HG03442 (cell line): ENCODE measurements at regions not wholly inside any gene's neighbourhood (a gene's known extent, or its start where the extent isn't known, plus 50 kb on each side); places are given as distances from the start of the nearest gene placed in this dataset.
"Not testable (repeated sequence)": the region's sequence is repeated elsewhere in the genome, so short reads cannot be mapped to it uniquely, and the experiment has no call there.

Experiments used
- ATAC-seq: cut with Tn5 transposase; IDR thresholded peaks from one replicate; pipeline ENCODE4 v1.9.1; 2021; ENCODE audit warnings: mild to moderate bottlenecking, moderate library complexity; ENCODE audit not compliant: unreplicated experiment

DNA sequence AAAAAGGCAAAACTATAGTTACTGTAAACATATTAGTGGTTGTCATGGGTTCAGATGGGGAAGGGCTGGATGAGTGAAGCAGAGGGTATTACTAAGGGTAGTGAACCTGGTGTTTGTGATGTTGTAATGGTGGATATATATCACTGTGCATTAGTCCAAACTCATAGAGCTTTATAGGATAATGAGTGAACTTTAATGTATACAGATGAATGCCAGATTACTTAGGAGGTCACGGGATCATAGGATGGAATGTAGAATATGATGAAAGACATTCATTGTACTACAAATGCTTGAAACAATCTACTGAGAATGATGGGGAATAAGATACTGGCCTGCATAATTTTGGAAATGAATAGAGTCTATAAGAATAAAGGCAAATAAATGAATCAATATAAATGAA, 226.7 kb upstream of the ZNF804A start:
- ATAC-seq: no peak

DNA sequence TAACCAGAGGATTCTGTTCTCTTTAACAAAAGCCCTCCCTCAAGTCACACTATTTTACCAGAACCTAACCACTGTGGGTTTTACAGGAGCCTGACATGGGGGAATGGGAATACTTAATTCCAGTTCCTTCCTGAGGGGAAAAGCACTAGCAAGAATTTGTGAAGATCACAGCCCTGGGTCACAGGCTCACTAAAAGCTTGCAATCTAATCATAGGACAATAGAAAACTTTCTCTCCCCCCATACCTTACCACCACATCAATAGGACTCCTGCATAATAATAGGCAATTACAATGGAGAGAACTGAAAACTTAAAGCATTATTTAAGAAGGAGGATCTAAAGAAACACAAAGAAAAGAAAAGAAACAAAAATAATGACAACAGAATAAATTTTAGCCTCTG, 225.8 kb upstream of the ZNF804A start:
- no peak for ATAC-seq

DNA sequence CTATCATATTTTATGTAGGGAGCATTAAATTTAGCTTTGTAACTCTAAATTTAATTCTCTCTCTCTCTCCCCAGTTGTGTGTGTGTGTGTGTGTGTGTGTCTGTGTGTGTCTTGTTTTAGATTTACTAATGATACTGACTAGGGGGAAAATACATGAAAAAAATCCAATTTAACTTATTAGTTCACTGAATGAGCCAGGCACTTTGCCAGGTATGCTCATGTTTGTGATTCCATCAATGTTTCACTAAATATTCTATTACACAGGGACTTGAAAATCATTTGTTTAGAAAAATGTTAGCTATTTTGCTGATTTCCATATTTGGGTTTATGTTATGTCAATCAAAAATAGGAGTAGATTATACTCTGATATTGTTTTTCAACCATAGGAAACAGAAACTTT, 203.7 kb upstream of the ZNF804A start:
- no peak for ATAC-seq

DNA sequence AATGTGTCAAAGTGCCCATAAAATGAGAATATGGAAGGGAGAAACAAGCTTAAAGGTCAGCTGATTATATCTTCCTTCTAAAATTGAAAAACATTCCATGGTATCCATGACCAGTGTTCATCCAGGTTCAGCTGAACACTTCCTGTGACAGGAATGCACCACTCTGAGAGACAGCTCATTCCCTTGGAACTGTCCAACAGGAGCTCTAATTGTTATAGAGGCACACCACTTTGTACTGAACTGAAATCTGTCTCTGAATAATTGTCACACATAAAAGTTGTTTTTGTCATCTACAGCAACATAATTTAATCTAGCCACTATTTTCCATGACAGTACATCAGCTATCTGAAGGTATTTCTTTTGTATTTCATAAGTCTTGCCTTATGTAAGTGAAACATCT, 195.9 kb upstream of the ZNF804A start:
- ATAC-seq: no peak

DNA sequence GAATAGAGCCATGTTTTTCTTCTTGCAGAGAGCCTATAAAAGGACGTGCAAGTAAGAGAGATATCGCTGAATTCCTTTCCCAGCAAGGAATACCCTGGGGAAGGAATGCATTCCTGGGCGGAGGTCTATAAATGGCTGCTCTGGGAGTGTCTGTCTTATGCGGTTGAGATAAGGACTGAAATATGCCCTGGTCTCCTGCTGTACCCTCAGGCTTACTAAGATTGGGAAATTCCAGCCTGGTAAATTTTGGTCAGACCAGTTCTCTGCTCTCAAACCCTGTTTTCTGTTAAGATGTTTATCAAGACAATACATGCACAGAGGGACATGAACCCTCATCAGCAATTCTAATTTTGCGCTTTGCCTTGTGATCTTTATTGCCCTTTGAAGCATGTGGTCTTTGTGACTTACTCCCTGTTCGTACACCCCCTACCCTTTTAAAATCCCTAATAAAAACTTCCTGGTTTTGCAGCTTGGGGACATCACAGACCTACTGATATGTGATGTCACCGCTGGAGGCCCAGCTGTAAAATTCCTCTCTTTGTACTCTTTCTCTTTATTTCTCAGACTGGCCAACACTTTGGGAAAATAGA, 191.2 kb upstream of the ZNF804A start:
- ATAC-seq: not testable (repeated sequence)

DNA sequence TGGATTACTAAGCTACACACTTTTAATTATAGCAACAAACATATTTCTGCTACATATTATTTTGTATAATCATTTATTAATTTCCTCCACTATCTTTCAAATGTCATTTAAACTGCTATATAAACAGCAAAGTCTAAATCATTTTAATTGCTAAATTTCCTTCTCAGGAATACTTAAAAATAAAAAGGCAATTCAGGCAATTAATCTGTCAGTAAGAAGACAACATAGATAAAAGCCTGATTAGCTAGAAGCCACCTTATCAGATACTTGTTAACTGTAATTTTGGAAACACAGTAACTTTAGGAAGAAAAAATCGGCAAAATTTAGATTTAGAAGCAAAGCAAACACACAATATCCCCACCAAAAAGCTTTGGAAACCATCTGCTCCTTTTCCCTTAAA, 188.2 kb upstream of the ZNF804A start:
- no peak for ATAC-seq

DNA sequence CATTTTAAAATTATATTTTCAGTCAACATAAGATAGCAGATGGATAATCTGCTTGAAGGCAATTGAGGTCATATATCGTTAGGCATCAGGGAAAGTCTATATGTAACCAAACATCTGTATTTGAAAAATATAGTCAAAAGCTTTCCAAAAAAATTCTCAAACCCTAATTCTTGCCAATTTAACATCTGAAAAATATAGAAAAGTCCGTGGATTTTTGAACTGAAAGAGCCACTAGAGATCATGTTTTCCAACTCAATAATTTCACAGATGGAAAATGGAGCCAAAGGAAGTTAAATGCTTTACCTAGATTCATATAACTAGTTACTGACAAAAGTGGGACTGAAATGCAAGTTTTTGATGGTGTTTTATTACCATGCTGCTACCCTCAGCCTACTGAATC, 185.1 kb upstream of the ZNF804A start:
- no peak for ATAC-seq

DNA sequence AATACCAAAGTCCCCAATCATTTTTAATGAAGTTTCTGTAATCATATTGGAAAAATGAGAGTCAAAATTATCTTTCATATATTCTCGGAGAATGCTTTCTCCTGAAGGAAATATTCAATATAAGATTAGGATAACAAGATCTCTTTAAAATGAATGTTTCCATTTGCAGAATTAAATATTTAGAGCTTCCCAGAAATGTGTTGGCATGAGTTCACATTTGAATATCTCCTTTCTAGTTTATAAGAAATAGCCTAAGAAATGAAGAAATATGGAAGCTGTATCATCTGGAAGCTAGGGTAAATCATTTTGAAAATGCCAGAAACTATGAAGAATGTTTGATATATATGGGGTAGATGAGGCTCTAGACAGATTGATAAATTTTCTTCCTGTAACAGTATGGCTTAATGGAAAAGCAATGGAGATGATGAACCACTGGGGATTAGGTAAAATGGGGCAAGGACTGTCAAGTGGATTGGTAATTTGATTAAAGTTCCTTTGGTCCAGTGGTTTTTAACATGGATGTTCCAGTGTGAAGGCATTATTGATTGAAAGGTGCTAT, 184.6 kb upstream of the ZNF804A start:
- ATAC-seq: no peak

DNA sequence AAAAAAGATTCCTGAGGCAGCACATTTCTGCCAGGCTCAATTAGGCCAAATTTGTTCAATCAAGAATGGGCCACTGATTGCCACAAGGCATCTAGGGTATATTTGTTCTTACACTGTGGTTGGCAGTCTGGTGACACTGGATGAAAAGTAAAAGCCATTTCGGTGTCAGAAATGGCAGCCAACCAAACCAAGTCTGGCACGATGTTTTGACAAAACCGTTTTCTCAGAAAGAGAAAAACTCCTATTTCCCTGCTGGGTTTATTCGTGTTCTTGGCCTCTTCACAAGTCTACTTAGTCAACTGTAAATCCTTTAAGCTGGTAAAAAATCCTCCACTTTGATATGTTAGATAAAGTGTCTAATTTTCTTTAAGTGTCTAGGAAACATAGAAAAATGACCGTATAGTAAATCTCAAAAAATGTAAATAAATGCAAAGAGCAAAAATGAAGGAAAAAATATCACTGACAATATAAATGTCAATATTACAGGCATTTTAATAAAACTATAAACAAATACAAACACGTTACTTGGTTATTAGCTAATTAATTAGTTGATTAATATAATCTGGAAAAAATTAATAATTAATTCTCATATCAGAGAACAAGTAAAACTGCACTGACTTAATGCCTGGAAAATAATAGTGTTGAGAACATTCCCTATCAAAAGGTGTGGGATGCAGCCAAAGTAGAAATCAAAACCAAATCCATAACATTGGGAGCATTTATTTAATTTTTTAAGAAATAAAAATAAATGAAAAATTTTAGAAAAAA, 182.0 kb upstream of the ZNF804A start:
- no peak for ATAC-seq

DNA sequence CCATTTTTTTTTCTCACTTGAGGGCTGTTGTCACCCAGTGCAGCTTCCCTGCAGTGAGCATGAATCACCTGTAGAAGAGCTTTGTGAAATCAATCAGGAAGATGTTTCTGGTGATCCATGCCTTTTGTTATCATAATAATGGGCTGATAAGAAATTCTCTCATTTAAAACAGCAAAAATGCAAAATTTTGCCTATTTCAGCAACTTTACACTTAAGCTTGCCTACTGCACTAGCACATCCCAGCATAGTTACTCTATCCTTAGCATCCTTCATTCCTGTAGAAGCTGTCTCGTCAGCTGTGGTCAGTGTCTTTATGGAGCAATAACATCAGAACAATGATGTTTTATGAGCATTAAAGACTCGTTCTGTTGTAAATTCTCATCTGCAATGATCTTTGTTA, 178.6 kb upstream of the ZNF804A start:
- ATAC-seq: no peak

DNA sequence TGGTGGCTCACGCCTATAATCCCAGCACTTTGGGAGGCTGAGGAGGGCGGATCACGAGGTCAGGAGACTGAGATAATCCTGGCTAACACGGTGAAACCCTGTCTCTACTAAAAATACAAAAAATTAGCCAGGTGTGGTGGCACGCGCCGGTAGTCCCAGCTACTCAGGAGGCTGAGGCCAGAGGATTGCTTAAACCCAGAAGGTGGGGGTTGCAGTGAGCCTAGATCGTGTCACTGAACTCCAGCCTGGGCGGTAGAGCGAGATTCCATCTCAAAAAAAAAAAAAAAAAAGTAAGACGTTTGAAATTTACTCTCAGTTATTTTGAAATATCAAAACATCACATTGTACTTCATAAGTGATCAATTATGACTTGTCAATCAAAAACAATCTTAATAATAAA, 176.9 kb upstream of the ZNF804A start:
- not testable (repeated sequence) for ATAC-seq

DNA sequence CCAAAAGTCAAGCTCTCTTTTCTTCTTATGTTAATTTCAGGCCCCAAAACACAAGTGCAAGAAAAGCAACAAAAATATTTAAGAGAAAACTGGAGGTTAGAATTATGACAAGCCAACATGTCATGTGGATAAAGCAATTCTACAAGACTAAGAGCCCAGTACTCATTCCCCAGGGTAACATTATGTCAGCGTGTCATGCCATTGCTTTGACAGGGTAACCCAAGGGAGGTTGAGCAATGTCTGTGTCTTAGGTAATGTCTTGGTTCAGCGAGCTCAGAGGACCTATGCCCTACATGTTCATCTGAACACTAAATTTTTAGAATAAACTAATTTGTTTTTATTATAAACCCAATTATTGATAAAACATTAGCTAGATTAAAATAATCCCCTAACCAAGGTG, 173.2 kb upstream of the ZNF804A start:
- peak; percentile 60 for ATAC-seq

DNA sequence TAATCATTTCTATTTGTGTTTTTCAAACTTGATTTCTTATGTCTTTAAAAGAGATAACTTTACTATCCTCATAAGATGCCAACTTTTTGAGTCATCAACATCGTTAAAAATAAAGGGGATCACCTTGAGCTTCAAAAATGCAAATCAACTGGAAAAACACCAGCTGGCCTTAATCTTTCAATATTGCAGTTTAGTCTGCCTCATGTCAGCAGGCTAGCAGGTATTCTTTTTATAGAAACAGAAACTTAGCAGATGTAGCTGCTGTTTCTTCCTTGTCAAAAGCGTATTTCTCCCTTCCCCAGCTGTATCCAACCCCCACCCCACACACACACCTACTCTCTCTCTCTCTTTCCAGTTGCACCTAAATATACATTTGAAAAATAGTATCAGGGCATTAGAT, 154.1 kb upstream of the ZNF804A start:
- peak; percentile 99 for ATAC-seq

DNA sequence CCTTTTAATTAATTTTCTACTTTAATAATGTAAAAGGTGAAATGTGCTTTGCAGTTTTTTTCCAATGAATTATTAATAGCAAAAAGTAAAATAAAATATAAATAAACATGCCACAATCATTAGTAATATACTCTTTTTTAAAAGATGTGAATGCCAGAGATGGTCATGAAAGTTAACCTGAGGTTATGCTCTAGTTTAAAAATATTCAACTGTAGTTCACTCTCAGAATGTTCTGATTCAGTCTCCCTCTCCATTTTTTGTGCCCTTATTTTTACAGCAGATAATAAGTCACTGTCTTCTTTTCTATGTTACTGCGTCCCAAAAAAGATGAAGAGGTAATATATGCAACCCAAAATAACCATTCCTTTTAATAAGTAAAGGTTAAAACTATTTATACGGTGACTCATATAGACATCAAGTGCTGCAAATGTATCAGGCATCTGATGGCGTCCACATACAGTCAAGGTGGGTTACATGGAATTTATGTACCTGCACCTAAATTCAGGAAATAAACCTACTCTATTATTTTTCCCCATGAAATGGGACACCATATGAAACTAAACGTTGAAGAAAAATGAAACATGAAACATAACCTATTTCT, 153.6 kb upstream of the ZNF804A start:
- peak; percentile 30 for ATAC-seq

DNA sequence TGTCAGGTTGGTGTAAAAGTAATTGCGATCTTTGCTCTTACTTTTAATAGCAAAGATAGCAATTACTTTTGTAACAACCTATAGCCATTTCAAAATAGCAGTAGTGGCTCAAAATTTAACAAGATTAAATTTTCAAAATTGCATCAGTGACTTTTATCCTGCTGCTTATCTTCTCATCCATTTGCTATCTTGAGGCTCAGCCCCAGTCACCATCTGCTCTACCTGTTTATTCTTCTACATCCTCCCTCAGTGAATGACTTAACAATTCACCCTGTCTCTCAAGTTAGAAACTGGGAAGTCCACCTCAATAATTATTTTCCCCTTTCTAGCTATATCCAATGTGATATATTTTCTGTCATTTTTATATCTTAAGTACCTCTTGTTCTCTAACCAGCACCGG, 148.6 kb upstream of the ZNF804A start:
- ATAC-seq: no peak

DNA sequence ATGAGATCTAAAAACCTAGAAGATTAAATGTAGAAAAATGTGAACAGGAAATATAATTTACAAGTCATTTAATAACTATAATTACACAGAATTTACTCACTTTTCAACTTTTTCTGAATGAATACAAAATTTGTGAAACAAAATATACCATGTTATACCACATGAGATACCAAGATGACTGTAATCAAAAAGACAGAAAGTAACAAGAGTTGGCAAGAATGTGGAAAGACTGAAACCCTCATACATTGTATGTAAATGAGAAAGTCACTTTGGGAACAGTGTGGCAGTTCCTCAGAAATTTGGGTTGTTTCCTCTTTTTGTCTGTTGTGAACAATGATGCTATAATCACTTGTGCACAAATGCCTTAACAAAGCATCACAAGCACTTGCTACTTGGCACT, 145.4 kb upstream of the ZNF804A start:
- ATAC-seq: peak; percentile 75

DNA sequence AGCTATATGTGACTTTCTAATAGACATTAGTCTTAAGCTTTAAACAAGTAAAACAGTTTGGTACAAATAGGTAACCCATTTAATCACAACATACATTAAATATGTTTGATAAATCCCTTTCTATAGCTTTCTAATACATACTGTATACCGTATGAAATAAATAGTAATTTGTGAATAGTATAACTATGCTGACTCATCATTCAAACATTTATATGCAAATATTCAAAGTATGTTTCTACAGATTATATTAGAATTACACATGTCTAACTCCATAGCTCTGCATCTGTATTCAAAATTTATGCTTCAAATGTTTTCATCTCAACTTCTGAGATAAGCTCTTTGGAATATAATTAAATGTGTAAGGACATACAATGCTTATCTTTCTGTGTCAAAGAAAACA, 142.7 kb upstream of the ZNF804A start:
- no peak for ATAC-seq

DNA sequence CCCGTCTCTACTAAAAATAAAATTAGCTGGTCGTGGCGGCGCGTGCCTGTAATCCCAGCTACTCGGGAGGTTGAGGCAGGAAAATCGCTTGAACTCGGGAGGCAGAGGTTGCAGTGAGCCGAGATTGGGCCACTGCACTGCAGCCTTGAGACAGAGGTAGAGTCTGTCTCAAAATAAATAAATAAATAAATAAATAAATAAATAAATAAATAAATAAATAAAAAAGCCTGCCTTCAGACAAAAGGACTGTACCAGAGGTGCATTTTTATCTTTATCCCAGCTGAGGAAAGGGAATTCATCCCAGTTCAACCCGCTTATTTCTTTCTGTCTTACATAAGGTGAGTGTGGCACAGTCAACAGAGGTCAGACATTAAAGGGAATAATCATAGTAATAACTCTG, 141.6 kb upstream of the ZNF804A start:
- ATAC-seq: not testable (repeated sequence)

DNA sequence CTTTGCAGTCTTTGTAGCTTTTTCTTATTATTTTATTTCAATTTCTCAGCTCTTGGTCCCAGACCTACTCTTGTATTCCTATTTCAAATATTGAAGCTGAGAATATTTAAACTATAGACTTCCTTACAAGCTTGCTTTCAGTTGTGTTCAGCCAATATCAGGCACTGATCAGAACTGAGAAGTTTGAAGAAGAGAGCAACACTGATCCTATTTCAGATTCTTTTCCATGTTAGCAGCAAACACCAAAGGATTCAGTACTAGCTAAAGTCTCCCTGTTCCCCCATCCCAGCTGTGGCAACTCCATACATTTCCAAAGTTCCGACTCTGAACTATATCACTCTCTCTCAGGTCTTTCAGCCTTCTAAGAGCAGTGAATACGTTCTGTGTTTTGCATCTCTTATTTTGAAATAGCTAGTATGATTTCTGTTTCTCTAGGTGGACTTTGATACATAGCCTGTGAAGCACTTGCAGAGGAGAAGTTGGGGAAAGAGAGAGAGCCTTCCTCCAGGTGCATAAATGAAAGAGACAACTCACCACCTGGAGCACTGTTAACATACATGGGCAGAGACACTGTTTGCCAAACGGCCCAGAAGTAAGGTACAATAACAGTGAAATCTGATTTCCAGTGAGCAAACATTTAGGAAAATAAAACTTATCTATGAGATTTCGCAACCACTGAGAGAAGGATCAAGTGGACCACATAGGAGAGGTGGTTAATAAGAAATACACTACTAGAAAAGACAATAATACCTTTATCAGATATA, 135.0 kb upstream of the ZNF804A start:
- no peak for ATAC-seq

DNA sequence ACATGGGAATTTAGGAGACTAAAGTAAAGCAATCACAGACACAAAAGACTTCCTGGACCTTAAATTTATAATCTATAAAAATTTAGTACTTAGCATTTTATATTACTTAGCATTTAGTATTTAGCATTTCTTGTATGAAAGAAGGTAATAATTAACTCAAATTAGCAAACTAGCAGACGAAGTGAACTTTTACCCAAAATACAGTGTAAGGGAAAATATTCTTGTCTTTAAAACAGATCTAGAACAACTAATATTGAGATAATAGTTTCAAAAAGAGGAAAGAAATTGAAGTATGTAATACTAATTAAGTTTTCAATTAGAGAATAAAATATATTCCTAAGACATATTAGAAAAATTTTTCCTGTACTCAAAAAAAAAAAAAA, 134.5 kb upstream of the ZNF804A start:
- no peak for ATAC-seq

DNA sequence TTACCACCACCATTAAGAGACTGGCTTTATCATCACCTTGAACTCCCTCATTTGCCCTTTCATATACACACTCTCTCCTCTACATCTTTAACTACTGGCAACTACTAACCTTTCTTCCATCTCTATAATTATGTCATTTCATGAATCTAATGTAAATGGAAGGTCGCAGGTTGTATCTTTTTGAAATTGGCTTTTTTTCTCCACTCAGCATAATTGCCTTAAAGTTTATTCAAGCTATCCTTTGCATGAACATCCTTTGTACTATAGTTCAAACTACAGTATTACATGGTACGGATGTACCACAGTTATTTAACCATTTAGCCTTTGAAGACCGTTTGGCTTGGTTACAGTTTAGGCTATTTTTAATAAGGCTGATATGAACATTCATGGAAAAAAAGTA, 129.5 kb upstream of the ZNF804A start:
- no peak for ATAC-seq
